Nephron progenitor cell (in vitro differentiated cells): ENCODE measurements at regions not wholly inside any gene's neighbourhood (a gene's known extent, or its start where the extent isn't known, plus 50 kb on each side); places are given as distances from the start of the nearest gene placed in this dataset.
"Not testable (repeated sequence)": the region's sequence is repeated elsewhere in the genome, so short reads cannot be mapped to it uniquely, and the experiment has no call there.

Experiments used
- DNase-seq: peaks from one replicate; pipeline ENCODE4 v3.0.0; 2021
- H3K27ac Mint-ChIP-seq: 2 replicates; pipeline ENCODE4 v1.8.0; 2021; ENCODE audit warnings: mild to moderate bottlenecking, moderate library complexity, mixed read lengths
- H3K27me3 Mint-ChIP-seq: 2 replicates; pipeline ENCODE4 v1.8.0; 2021; ENCODE audit warnings: mild to moderate bottlenecking, low read depth, mixed read lengths; ENCODE audit not compliant: poor library complexity
- H3K36me3 Mint-ChIP-seq: 2 replicates; pipeline ENCODE4 v1.8.0; 2021; ENCODE audit warnings: low read depth, mixed read lengths
- H3K4me1 Mint-ChIP-seq: 2 replicates; pipeline ENCODE4 v1.8.0; 2021; ENCODE audit warnings: mixed read lengths
- H3K4me3 Mint-ChIP-seq: 2 replicates; pipeline ENCODE4 v1.8.0; 2021; ENCODE audit warnings: mild to moderate bottlenecking, moderate library complexity, mixed read lengths
- H3K9me3 Mint-ChIP-seq: 2 replicates; pipeline ENCODE4 v1.8.0; 2021; ENCODE audit warnings: mild to moderate bottlenecking, moderate library complexity, mixed read lengths
- CTCF ChIP-seq: fragments of 200-600 bp; sonication (generic); IDR thresholded peaks from 2 replicates; pipeline ENCODE4 v1.5.0; 2021; ENCODE audit warnings: antibody characterized with exemption

DNA sequence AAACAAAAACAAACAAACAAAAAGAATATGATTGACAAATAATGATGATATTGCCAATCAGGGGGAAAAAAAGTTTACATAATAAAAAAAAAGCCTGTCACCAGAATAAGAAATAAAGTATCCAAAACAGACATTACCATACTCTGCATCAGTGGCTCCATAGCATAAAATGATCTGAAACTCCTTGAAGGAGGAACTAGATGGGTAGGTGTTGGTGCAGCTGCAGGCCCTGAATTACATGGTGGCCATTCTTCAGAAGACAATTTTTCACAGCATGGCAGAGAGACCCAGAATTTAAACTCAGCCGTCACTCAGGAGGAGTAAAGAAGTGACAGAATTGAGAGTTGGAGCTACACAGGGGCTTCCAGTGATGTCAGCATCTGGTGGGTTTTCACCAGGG is 60.2 kb downstream of the GLUL start:
- Mint-ChIP-seq H3K27ac (no peak overlapping the region), H3K4me1 (peaks cover 13% of the 10 kb centered on the region), H3K36me3 (no peaks in the 10 kb centered on the region), H3K4me3 (no peak overlapping the region), H3K9me3 (no peaks in the 10 kb centered on the region), H3K27me3 (peaks cover 2% of the 10 kb centered on the region)
- DNase-seq, result no peak
- TF ChIP-seq CTCF, result no peak

DNA sequence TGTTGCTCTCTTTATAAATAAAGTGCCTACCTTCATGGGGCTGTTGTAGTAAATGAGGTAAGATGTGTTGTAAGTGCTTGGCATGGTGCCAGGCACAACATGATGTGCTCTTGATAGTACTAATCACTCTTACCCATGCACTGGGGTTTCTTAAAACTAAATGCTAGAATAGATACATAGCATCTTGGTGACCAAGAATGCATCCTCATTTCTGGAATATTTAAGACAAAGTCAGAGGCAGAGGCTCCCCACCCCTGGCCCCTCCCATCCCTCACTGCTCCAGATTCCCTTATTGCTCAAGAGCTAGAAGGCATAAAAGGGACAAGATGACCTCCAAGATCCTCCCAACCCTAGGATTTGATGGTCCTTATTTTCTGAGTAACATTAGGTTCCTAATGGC is 61.3 kb downstream of the GLUL start:
- Mint-ChIP-seq H3K9me3 (no peaks in the 10 kb centered on the region), H3K4me1 (peaks cover 6% of the 10 kb centered on the region), H3K4me3 (no peak overlapping the region), H3K27me3 (no peaks in the 10 kb centered on the region), H3K27ac (no peak overlapping the region), H3K36me3 (no peaks in the 10 kb centered on the region)
- DNase-seq, result no peak
- no peak for TF ChIP-seq CTCF

DNA sequence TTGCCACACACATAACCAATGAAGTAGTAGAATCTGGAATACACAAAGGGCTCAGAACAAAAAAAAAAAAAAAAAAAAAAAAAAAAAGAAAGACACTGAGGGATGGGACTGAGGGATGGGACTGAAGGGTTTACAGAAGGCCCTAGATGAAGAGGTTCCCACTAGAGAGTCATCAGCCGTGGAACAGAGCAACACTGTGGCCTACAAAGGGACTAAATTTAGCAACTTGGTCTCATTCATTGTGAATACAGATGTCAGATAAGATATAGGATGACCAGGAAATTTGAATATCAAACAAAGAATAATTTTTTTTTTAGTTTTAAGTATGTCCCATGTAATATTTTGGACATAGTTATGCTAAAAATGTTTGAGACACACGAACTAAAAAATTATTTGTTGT is 62.1 kb downstream of the GLUL start:
- Mint-ChIP-seq H3K27me3 (no peaks in the 10 kb centered on the region), H3K27ac (no peak overlapping the region), H3K9me3 (no peaks in the 10 kb centered on the region), H3K4me3 (no peak overlapping the region), H3K4me1 (peaks cover 6% of the 10 kb centered on the region), H3K36me3 (no peaks in the 10 kb centered on the region)
- no peak for DNase-seq
- no peak for TF ChIP-seq CTCF

DNA sequence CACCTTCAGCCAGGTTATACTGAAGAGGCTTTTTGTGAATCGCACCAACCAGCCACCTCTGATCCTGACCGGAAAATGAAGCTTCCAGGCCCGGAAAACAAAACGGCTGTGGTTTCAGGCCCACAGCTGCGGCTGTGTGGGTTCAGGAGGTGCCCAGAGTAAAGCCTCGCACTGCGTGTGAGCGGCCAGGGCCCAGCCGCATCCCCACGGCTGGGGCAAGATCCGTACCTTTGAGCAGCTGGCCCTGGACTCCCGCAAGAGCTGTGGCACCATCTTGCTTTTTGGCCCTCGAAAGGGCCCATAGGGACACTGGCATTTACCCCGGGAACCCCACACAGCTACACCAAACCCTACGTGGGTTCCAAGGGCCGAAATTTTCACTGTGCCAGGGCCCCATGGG is 63.0 kb downstream of the GLUL start:
- TF ChIP-seq CTCF, result no peak
- H3K27me3 Mint-ChIP-seq, result no peaks in the 10 kb centered on the region
- H3K9me3 Mint-ChIP-seq, result no peaks in the 10 kb centered on the region
- no peaks in the 10 kb centered on the region for H3K4me1 Mint-ChIP-seq
- H3K36me3 Mint-ChIP-seq, result no peaks in the 10 kb centered on the region
- DNase-seq, result no peak
- no peak overlapping the region for H3K27ac Mint-ChIP-seq
- H3K4me3 Mint-ChIP-seq, result no peak overlapping the region

DNA sequence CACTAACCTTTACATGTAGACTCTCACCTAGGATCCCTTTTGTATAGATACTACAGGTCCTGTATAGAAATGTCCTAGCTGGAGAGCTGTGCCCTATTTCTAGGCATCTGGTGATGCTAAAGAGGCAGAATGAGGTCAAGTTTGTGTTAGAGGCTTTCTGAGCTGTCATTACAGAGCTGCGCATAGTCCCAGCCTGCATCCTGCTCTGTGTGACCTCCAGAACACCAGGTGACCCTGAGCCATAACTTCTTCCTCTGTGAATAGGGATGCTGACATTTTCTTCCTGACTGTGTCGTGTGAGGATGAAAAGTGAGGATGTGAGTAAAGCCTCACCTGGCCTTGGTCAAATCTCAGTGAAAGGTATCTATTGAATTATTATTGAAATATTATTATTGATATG is 66.3 kb downstream of the GLUL start:
- no peak for DNase-seq
- H3K9me3 Mint-ChIP-seq, result no peaks in the 10 kb centered on the region
- H3K36me3 Mint-ChIP-seq, result no peaks in the 10 kb centered on the region
- H3K4me3 Mint-ChIP-seq, result no peak overlapping the region
- no peak overlapping the region for H3K27ac Mint-ChIP-seq
- no peaks in the 10 kb centered on the region for H3K27me3 Mint-ChIP-seq
- no peaks in the 10 kb centered on the region for H3K4me1 Mint-ChIP-seq
- TF ChIP-seq CTCF, result no peak

- not testable (repeated sequence) for DNase-seq, H3K9me3 Mint-ChIP-seq, H3K4me3 Mint-ChIP-seq, H3K27ac Mint-ChIP-seq, H3K27me3 Mint-ChIP-seq, H3K36me3 Mint-ChIP-seq, H3K4me1 Mint-ChIP-seq
Measured at GRCh38 chr1:182321532-182321931, 70.1 kb downstream of the GLUL start.
